GM19025 (cell line): ENCODE measurements at regions not wholly inside any gene's neighbourhood (a gene's known extent, or its start where the extent isn't known, plus 50 kb on each side); places are given as distances from the start of the nearest gene placed in this dataset.

Experiments
- ATAC-seq: cut with Tn5 transposase; IDR thresholded peaks from one replicate; pipeline ENCODE4 v1.9.1; 2021; ENCODE audit warnings: mild to moderate bottlenecking, low read depth, moderate library complexity; ENCODE audit not compliant: unreplicated experiment

DNA sequence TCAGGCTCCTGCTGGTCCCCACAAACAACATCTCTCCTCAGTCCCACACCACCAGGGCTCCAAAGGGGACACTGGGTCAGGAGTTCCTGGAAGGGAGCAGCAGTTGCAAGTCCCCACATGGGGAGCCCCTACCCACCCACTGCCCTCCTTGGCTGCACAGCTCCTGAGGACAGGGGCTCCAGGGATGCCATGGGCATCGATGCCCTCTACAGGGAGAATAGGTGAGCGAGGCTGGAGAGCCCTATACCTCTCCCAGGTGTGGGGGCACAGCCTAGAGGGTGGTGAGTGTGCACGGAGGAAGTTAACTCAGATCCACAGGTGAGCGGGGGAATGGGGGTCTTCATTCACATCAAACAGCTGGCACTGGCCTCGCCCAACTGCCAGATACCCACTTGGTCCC is 141.2 kb upstream of the LINGO1 start:
- no peak for ATAC-seq

- no peak for ATAC-seq
These were observed 140.1 kb upstream of the LINGO1 start for GRCh38 chr15:77772641-77773402.

- no peak for ATAC-seq
These were observed 138.9 kb upstream of the LINGO1 start for GRCh38 chr15:77771616-77772015.

DNA sequence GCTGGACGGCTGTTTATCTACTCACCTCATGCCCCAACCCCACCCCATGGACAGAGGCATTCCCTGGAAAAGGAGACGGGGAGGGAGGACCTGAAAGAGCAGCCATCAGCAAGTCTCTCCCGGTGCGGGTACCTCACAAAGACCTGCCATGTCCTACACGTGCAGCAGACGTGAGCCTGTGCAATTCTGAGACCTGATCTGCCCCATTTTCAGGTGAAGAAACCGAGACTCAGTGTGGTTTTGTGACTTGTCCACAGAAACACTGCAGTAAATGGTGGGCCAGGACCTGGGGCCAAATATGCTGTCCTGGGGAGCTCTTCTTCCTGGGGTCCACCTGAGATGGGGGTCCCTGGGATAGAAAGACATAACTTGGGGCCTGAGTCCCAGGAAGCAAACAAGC is 137.0 kb upstream of the LINGO1 start:
- ATAC-seq, result no peak

DNA sequence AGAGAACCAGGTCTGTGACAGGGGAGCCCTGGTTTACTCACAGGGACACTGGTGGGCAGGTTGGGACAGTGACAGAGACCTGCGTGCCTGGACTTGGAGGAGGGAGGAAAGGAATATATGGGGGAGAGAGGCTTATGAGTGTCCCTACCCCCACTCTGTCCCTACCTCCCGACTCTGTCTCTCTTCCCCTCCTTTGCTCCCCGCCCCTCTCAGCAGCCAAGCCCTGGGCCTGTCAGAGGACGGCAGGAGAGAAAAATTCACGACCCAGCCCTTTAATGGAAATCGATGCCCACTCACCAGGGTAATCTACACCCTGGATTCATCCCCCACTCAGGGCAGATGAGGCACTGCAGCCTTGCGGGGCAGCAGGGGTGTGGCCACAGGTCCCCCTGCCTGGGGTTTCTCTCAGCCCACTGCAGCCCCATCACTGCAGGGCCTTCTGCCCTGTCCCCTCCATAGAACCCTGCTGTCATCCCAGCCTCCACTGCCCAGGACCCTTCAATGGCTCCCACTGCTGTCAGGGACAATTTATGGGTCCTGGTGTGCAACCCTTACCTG is 135.9 kb upstream of the LINGO1 start:
- no peak for ATAC-seq

GRCh38 chr15:77768107-77768506 is 135.4 kb upstream of the LINGO1 start:
- ATAC-seq, result no peak

DNA sequence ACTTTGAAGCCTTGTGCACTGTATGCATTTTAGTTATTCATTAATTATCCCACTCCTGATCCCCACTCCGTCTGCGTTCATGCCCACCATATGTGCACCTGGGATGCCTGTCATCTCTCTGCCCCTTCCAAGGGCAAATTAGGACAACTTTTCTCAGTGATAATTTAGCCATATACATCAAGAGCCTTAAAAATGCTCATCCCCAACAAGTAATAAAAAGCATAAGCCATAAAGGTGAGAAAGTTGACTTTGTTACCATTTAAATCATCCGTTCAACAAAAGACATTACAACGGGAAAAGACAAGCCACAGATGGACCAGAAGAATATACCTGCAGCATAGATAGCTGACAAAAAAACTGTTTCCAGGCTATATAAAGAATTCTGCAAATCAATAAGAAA is 131.4 kb upstream of the LINGO1 start:
- ATAC-seq, result no peak

DNA sequence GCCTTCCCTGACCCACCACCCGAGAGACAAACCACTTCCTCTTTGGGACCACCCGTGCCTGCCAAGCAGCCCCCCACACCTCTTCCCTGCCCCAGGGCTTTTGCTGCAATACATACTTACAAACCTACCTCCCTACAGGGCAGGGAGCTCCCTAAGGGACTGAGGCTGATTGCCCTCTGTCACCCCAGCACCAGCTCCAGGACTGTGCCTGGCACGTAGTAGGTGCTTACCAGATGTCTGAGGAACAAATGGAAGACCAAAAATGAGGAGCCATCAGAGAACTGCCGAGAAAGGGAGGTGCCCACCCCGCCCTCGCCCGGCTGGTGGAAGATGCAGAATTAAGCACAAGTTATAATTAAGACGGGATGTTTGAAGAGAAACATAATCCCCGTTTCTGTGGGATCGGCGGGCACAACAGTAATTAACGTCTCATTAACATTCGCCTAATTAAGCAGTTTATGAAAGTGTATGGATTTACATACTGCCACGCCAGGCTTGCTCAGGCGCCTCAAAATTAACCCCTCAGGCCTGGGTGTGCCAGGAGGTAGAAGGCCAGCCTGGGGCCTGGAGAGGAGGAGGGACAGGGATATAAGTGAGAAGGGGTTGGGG is 130.1 kb upstream of the LINGO1 start:
- ATAC-seq, result no peak

- no peak for ATAC-seq
These were observed 127.3 kb upstream of the LINGO1 start for GRCh38 chr15:77759896-77760592.

GRCh38 chr15:77753939-77754338 is 121.2 kb upstream of the LINGO1 start:
- ATAC-seq, result no peak

DNA sequence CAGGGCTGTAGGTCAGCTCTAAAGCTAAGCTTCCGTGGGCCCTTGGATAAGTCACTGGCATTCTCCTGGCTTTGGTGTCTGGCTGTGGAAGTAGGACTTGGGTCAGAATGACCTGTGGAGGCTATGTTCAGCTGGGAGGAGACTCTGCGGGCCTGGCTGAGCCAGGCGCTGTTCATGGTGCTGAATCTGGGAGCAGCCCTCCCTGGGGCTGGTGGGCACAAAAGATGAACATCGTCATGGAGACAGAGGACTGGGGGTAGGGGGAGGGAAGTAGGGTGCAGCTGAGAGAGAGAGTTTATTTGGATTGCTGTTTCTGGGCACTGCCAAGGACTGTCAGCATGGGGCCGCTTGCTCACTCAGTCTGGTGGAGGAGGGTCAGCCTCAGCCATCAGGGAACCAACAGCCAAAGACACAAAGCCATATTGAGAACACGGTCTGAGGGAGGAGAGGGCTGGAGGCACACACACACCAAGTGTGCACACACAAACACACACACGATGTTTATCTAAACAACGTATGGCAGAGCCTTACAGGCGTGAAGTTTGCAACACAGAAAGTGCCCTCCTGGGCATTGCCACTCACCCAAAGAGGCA is 120.7 kb upstream of the LINGO1 start:
- ATAC-seq, result no peak

DNA sequence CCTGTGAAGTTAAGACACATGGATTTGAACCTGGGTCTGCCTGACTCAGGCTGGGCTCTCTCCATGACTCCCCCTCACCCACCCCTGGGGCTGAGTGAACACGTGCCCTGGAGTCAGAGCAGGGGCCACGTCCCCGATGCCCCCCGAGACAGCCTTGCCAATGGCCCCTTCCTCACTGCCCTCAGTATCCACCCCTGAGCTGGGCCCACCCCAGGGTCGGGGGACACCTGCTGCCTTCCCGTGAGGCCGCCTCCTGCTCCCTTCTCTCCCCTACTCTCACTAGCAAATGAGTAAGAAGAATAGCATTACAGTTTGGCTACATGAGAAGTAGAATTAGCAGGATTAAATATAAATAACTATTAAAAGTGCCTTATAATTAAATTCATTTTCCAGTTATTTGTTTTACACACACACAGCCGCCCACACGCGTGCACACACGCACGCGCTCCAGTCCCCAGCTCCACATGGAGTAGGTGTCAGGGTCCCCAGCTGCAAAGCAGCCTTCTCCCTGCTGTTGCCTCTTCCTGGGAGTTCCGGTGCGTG is 117.4 kb upstream of the LINGO1 start:
- ATAC-seq, result no peak

DNA sequence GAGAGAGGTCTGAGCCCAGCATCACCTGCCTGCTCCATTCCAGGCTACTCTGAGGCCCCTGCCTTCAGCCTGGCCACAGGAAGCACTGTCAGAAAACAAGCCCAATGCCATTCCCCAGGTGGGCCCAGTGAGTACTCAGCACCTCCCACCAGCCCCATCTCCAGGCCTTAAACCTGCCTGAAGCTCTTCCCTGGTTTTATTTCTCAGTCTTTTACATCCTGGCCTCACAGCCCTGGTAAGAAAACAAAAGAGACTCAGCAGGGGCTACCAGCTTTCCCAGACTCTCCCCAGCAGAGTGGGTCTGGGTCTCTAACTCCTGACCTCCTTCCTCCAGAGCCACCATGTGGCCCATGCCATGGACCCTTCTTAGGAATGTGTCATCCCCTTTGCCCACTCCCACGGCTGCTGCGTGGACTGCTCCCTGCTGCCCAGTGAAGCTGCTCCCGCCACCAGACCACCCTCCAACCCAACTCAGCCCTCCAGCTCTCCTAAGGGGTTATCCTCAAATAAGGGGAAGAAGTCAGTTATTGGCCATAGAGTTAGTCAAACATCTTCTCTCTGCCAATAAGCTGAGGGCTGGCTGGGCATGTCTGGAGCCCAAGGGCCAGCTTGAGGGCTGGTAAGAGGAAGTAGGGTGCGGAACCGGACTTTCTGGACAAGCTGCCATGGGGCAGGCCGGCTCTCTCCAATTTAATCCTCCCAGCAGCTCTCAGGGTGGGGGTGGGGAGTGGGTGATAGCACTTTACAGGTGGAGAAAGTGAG is 116.7 kb upstream of the LINGO1 start:
- no peak for ATAC-seq

DNA sequence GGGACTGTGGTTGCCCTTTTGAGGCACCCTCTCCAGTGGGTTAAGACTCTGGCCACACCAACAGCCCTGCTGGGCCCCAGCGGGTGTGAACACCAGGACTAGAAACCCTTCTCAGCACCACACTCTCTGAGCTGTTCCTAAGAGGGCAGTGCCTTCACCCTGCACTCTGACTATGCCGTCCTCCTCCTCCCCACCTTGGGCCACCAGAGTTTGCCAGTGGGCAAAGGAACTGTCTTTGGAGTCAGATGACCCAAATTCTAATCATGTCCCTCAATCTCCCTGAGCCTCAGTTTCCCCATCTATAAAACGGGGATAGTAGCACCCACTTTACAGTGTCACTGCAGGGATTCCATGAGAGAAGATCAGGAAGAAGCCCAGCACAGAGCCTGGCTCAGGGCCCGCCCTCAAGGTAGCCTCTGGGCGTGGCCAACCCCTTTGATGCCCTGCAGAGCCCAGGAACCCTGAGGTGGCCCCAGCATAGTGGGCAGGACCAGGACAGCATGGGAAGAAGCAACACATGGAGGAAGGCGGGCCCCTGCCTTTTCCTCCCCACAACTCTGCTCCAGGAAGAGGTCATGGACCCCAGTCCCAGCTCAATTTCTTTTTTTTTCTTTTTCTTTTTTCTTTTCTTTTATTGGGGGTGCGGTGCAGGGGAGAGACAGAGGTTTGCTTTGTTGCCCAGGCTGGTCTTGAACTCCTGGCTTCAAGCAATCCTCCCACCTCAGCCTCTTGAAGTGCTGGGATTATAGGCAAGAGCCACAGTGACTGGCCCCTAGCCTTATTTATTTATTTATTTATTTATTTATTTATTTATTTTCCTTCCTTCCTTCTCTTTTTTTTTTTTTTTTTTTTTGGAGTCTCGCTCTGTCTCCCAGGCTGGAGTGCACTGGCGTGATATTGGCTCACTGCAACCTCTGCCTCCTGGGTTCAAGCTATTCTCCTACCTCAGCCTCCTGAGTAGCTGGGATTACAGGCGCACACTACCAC is 115.7 kb upstream of the LINGO1 start:
- ATAC-seq, result no peak

DNA sequence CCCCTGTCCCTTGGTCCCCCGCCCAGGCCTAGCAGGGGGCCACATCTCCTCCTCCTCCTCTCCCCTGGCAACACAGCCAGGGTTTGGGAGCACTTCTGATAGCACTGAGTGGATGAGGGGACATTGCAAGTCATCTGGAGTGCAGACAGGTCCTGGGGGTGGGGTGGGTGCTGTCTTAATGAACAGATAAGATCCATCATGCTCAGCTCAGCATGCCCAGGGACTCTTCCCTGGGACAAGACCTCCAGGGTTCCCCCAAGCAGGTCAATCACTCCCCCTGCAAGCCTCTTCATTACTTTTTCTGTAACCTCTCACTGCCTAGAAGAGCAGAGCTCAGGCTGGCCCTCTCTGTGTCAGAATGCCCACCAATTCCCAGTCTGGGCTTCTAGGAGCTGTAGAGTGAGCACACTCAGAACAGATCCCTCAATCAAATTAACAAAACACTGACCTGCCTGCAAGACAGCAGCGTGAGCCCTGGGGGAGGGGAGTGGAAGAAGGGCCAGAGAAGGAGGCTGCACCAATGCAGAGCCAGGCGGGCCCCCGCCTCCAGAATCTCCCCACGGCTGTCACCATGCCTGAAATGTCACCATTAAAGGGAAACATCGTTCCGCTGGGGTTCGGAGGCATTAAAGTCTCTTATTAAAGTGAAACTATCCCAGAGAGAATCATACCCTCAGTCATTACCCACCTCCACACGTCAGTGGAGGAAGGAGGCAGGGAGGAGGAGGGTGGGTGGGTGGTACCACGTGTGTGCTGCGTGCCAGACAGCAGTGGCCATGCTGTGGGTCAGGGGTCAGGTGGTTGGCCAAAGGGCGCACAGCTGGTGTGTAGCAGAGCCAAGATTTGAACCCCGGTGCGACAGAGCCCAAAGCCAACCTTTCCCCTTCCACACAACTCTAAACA is 114.7 kb upstream of the LINGO1 start:
- ATAC-seq, result no peak

DNA sequence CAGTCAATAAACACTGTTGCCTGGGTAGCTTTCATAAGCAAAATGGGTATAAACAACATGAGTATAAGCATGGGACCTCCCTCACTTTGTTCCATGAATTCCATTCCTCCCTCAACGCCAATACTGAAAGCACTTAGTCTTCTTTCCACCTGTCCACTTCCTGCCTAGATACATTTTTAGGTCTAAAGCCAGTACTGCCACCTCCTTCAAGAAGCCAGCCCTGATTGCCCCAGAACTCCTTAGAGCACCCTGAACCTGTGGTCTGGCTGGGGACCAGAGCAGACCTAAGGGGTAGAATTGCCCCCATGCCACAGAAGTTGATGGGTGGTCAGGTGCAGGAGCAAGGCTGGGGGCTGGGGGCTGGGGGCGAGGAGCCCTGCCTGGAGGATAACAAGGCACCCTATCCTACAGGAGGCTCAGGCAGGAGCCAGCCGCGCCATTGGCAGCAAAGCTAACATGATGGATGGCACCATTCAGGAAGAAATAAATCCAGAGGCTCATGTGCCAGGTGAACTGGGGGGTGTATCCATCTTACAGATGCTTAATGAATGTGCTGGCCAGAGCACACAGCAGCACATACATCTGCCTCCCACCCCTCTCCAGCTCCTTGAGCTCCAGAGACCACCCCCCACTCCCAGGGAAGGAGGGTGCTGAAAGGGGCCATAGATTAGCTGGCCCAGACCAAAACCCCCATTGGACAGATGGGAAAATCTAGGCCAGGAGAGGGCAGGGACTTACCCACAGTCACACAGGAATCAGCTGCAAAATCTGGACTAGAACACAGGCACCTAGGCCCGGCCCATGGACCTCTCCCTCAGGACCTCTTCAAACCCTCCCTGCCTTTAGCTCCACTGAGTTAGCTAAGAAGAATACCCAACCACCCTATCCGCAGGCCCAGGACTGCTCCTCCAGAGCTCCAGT is 113.8 kb upstream of the LINGO1 start:
- ATAC-seq, result no peak

GRCh38 chr15:77744398-77744797 is 111.7 kb upstream of the LINGO1 start:
- no peak for ATAC-seq
